M059J (cell line): ENCODE measurements at regions not wholly inside any gene's neighbourhood (a gene's known extent, or its start where the extent isn't known, plus 50 kb on each side); places are given as distances from the start of the nearest gene placed in this dataset.
"Not testable (repeated sequence)": the region's sequence is repeated elsewhere in the genome, so short reads cannot be mapped to it uniquely, and the experiment has no call there.

Experiments
- DNase-seq: peaks from one replicate; pipeline ENCODE4 v3.0.0-alpha.2; 2012; ENCODE audit warnings: low read depth

DNA sequence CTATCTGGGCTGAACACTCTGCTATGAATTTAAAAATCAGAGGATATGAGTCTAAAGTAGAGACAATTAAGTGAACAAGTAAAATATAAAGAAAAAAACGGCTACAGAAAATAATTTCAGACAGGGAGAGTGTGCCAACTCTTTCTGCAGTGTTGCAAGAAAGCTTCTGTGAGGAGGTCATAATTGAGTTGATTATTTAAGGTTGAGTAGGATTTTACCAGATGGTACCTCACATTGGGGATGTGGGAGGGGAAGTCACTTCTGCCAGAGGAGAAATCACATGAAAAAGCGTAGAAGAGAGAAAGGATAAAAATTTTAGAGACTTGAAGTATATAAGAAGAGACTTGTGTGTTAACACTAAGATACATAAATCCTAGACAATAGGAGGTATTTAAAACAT lies 238.0 kb upstream of the NCAM2 start:
- DNase-seq: no peak

DNA sequence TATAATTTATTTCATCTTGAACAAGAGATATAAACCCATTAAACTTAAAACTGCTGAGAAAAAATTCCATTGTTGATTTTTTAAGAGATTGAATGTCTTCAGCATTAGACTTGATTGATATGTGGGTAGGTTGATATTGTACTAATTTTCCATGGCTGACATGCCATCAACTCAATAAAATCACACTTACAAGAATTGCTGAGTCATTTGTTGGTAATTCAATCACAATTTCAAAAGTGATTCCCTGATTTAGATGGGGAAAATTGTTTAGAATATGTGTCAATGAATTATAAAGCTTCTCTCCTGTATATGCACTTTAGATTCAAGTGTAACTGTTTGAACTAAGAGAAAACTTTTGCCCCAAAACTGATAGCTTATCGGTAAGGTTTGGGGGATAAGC lies 223.5 kb upstream of the NCAM2 start:
- no peak for DNase-seq

DNA sequence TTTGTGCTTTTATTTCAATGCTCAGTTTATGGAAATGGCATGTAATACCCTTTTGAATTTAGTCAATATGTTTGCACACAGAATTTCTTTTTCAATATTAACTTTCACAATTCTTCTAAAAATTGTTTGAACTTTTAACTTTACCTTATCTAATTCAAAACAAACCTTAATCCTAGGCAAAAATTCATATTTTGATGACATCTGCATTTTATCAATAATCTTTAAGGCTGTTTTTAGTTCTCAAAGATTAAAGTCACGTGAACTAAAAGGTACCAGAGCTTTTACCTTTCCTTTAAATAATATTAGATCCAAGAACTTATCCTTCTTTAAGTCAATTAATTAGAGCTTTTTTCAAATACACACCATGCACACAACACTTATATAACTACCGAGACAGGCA lies 218.9 kb upstream of the NCAM2 start:
- no peak for DNase-seq

DNA sequence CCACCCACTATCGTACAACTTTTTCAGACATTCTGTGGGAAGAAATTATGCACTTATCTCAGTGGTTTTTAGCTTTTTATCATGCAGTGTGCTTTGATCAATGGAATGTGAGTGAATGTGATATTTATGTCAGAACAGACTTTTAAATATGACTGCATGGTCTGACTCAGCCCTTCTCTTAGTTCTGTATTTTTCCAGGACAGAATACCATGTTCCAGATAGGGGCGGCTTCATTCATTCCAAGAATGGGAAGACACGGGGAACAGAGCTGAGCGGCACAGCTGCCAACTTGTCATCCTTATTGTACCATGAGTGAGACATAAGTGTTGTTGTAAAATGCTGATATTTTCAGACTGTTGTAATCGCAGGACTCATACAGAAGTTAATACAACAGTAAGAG lies 214.6 kb upstream of the NCAM2 start:
- no peak for DNase-seq

DNA sequence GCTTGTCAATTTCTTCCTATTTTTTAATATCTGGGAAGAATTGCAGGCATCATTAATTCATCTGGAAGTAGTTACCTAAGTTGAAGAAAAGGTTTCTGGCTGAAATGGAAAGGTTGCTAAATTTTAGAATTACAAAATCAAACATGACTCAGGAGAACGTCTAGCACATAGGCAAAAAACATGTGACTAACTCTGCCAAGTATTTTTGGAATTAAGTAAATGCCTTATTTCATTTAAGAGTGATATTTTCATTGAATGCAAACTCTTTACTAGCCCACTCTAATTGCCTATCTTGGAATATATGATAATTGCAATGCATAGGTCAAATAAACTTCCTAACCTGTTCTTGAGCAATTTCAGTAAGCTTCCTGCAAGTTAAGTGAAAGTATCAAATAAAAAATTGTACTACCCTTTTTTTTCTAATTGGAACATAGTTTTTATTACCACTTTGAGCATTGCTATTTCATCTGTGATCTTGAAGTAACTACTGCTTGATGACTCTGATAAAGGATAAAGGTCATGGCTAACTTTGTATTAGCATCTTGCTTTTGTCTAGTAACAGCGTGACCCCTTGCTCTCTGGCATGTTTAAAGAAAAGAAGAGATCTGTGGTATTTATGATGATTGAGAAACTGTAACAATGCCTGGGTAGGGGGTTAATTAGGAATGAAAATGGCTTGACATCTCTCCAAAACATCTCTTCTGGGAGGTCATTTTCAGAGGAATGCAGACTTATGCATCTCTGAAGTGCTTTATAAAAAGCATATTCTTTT lies 208.3 kb upstream of the NCAM2 start:
- DNase-seq: no peak

DNA sequence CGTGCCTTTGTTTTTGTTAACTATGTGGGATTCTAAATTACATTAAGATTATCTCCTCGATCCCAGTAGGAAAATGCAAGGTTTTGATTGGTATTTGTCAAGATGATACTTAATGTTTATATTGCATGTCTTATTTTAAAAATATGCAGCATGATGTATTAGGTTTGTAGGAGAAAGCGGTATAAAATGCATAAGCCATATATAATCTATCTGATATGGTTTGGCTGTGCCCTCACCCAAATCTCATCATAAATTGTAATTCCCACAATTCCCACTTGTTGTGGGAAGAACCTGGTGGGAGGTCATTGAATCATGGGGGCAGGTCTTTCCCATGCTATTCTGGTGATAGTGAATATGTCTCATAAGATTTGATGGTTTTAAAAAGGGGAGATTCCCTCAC lies 198.1 kb upstream of the NCAM2 start:
- DNase-seq: no peak

DNA sequence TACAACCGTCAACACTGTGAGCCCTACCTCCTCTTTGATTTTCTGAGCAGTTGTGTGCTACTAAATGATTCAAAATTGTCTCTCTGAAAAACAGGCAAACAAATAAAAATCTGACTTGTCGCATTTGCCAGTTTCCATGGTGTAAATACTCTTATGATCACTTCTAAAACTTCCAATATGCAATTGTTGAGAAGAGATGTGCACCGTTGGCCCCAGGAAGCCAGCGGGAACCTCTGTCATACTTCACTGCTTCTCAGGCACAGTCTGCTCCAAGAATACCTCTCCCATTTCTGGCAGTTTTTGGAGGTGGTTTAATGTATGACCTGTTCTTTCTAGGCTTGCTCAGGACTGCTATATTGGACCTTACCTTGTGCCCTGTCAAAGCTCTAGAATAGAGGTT lies 196.0 kb upstream of the NCAM2 start:
- no peak for DNase-seq

DNA sequence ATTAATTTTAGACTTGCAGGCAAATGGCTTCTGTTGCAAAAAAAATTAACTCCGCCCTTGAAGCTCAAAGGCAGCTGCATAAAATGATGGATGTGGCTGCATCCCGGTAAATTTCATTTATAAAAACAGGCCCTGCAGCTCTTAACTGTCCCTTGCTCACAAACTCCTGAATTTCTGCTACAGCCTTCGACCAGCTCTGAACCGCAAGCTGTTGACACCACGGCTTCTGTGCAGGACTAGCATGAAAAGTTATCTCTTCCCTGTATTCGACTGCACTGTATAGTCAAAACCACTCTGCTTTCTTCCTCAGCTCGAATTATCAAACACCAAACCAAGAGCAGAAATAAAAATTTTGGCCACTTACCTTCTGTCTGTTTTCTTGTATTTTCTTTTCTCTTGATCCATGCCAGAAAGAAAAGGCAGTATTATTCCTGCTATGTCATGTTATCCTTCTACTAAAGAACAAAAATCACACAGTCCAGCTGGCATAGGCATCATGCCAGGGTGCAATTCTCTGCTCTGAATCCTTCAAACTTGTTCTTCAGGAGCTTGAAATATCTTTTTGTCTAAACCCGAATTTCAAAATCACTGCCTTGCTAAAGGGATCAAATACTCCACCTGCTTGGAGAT lies 195.5 kb upstream of the NCAM2 start:
- no peak for DNase-seq

DNA sequence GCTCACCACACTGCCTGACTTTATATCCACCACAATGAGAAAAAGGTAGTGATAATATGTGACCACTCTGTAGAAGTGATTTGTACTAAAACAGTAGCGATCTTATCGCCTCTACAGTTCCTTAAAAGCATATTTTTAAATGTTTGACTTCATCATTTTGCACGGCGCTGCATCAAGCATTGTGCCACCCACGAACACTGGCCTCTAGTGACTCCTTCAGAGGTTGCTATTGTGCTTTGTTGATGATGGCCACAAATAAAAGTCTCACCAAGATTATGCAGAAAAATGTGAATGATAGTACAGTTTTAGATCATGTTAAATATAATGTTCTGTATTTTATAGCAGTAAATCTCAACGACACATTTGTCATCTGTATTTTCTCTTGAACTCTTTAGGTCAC lies 186.5 kb upstream of the NCAM2 start:
- no peak for DNase-seq

DNA sequence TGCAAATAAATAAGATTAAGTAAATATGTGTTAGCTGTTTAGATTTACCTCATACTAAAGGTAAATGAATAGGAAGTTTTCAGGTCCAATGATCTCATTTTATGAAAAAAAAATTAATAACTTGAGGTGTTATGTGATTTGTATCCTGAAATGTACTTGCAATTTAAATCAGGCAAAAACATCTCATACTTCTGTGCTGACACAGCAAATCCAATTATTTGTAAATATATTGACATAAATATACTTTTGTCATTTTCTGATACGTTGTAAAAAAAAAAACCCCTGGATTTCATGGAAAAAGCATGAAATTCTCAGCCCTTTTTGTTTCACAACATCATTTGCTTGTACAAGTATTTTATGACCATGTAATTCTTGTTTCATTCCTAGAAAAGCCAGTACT lies 184.1 kb upstream of the NCAM2 start:
- no peak for DNase-seq

DNA sequence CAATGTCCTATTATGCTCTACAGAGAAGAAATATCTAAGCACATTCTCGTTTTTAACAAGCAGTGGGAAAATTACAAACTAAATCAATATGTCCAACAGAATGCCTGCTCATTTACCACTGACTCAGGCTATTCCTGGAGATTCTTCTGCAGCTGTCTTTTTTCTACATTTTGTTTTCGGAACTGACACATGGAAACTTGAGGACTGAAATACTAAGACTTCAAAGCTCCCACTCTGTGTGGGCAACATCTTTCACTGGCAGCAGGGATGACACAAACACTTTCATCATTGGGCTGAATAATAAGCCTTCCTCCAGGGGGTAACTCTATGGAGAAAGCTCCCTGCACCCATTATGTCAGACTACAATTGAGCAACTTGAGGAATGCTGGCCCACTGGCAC lies 175.5 kb upstream of the NCAM2 start:
- no peak for DNase-seq

DNA sequence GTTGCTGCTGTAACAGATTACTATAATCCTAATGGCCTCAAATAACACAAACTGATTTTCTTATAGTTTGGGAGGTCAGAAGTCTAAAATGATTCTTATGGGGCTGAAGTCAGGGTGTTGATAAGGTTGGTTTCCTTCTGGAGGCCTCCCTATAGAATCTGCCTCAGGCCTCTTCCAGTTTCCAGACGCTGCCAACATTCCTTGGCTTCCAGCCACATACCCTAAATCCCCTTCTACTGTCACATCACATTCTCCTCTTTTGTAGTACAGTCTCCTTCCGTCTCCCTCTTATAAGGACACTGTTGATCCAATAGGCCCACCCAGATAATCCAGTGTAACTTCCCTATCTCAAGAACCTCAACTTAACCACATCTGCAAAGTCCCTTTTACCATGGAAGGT lies 145.3 kb upstream of the NCAM2 start:
- DNase-seq: no peak

DNA sequence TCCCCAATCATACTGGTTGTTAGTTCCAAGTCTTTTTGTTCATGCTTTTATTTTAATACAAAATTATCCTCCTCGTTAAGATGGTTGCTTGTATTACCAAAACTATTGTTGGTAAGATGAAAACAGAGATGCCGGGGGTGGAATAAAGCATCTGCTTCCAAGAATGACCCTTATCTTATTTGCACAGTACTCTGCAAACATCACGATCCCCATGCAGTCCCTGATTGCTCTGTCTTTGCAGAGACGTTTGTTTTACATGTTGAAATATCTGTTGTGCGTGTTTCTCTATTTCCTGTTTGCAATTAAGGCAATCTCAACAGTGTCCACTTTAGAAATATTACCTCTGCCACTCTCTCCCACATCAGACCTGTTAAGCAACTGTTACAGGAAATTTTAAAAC lies 141.3 kb upstream of the NCAM2 start:
- DNase-seq: no peak

DNA sequence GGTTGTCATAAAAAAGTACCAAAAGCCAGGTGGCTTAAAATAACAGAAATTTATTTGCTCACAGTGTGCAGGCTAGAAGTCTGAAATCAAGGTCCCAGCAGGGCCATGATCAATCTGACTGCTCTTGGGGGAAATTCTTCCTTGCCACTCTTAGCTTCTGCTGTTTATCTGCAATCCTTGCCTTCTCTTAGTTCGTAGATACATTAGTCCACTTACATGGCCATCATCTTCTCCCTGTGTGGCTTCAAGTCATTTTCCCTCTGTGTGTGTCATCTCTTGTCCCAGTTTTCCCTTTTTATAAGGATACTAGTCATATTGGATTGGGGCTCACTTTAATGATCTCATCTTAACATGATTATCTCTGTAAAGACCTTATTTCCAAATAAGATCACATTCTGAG lies 124.0 kb upstream of the NCAM2 start:
- DNase-seq: no peak

DNA sequence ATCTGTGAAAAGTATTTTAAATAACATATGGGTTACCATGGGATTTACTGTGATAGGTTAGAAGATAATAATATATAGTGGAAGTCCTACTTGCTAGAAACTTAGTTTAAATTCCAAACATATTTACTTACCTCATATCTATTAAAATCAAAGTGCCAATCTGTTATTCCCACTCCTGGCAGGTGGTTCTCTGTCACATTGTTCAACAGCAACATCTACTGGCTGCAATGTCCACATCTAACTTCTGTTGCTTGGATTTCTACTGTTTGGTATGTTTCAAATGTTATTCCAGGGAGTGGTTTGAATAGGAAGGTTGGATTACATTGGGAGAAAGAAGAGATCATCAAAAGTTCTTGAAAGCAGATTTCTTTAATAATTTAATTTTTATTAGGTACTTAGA lies 122.5 kb upstream of the NCAM2 start:
- no peak for DNase-seq

DNA sequence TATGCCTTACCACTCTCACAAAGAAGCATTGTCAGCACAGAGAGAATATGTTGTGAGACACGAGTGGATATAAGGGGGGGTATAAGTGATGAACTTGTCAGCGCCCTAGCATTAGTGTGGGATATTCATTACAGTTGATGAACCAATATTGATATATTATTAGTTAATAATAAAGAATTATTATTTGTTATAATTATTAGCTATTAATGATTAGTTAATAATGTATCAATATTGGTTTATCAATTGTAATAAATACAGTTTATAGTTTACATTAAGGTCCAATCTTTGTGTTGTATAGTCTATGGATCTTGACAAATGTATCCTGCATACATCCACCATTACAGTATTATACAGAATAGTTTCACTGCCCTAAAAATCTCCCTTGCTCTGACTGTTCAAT lies 120.2 kb upstream of the NCAM2 start:
- no peak for DNase-seq

DNA sequence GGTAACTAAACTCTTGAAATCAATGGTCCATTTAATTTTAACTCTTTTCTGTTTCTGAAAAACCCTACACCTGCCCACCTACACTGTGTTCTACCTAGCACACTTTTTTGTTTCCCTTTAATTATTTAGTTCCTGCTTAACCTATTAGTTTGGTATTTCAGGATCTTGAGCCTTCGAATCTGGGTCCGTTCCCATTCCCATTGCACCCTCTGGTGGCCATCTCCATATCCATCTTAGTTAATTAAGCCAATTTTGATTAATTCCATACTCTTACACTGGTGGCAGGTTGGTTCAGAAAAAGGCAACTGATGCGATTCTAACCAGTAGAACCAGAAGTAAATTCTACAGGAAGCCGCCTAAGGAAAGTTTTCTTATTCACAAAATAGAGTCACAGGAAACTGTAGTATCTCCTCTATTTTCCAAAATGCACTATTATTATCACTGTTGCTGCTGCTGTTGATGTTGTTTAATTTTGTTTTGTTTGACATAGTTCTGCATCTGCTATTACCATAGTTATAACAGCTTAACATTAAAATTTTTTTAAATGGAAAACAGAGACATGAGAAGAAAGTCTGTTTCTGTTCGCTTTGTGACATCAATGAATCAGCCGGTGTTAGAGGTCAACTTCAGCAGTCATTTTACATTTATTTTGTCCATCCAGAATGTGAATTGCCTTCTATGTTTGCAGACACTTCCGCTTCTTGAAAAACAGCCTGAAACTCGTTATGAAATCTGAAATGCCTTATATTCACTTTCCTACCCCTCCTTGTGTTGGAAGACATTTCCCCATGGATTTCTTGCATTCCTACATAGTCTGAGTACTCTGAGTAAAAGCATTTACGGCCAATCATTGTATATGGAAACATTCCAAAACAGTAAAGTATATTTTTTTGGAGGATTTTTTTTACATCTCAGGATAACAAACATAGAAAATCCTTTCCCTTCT lies 115.5 kb upstream of the NCAM2 start:
- peak; percentile 12 for DNase-seq

DNA sequence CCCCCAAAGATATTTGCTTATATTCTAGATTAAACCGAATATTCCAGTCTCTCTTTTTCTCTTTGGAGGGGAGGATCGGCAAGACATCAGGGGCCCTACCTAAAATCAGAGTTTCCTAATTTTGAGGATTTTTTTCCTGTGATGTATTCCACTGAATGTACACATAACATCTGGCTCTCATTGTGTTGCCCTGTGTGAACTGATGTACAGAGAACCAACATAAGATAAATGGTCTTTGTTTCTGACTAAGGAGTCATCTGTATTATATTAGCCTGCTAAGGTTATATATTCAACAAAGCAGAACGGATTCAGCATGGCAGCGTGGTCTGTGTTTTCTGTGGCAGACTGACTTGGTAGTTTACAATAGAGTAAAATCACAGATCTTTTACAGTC lies 114.8 kb upstream of the NCAM2 start:
- DNase-seq: no peak

DNA sequence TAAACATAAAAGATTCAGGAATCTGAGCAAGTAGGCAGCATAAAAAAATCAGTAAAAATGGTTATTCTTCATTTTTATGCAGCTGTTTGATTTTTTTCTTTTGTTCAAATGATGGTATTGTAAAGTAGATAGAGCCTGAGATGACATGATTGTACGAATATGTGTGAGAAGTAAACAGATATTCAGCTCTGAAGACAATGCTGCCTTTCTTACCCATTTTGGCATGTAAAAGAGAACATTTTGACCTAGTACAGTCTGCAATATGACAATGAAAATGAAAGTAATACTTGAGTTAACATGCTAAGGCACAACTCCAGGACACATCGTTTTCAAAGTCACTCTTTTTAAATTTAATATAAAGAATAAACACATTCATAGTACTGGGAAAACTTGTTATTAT lies 95.7 kb upstream of the NCAM2 start:
- DNase-seq: no peak

DNA sequence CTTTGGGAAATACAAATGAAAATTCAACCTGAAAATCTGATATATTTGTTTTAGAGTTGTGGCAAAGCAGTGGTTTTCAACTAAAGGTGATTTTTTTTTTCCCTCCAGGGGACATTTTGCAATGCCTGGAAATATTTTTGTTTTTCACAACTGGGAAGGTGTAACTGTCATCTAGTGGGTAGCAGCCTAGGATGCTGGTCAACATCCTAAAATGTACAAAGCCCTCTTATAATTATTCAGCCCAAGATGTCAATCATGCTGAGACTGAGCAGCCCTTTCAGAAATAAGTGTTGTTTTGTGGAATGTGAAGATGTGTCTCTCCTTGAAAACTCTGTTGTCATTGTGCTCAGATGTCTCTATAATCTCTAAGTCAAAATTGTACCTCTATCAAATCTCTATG lies 95.2 kb upstream of the NCAM2 start:
- DNase-seq: no peak

DNA sequence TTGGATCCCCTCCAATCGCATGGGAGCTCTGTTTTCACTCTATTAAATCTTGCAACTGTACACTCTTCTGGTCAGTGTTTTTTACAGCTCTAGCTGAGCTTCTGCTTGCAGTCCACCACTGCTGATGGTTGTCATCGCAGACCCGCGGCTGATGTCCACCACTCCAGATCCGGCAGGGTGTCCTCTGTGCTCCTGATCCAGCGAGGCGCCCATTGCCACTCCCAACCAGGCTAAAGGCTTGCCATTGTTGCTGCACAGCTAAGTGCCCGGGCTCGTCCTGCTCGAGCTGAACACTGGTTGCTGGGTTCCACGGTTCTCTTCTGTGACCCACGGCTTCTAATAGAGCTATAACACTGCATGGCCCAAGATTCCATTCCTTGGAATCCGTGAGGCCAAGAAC lies 70.7 kb upstream of the NCAM2 start:
- not testable (repeated sequence) for DNase-seq

DNA sequence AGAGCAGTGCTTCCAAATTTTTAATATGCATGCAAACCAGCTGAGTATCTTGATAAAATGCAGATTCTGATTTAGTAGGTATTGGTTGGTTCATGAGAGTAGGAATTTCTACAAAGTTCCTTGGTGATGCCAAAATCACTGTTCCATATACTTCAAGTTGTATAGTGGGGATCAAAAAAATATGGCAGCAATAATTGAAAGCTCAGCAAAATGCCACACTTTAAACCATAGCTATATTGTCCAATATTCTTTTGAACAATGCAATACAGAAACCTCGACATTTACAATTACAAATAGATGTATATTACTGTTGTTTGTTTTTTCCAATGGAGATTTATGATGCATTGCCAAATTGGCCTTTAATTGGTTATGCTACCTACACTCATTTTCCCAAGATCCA lies 55.7 kb upstream of the NCAM2 start:
- DNase-seq: no peak

DNA sequence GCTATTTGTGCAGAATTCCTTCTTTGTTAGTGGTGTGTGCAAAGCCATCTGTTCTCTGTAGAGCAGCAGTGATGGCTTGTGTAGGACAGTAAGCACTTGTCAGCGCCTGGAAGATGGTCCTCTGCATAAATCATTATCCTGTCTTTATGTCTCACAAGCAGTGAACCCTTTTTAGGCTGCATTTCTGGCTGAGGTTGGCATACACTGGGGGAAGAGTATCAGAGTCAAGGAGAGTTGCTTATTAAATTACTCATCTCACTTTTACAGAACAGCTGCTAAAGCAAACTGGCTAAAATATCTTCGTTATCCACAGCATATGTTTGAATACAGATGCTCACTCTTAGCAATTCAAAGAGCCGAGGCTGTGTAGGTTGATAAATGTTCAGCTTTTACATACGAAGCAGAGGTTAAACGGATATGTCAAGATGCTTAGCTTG lies 54.6 kb upstream of the NCAM2 start:
- DNase-seq: no peak
